ENCODE measurements at regions not wholly inside any gene's neighbourhood (a gene's known extent, or its start where the extent isn't known, plus 50 kb on each side); places are given as distances from the start of the nearest gene placed in this dataset.
"Not testable (repeated sequence)": the region's sequence is repeated elsewhere in the genome, so short reads cannot be mapped to it uniquely, and the experiment has no call there.

GRCh38 chr15:69876064-69876940 is 221.4 kb downstream of the TLE3 start:
- BruUV-seq (replicated peaks), result no TSS peak
- DNase-seq, result no peak
- Histone ChIP-seq H3K4me2 (no peak overlapping the region), H3K27ac (no peak overlapping the region), H3K9me2 (ENCODE audit: insufficient read depth) (no peaks in the 10 kb centered on the region), H3K79me2 (ENCODE audit: low read depth) (no peaks in the 10 kb centered on the region), H2AFZ (no peak overlapping the region), H4K20me1 (ENCODE audit: insufficient read depth) (no peaks in the 10 kb centered on the region), H3K4me3 (no peak overlapping the region), H3K9me3 (ENCODE audit: insufficient read depth, low read depth) (no peaks in the 10 kb centered on the region; the same call in 1 of the 2 replicates), H3F3A (ENCODE audit: insufficient read depth, low read depth) (no peaks in the 10 kb centered on the region), H3K27me3 (ENCODE audit: insufficient read depth, low read depth) (no peaks in the 10 kb centered on the region), H3K36me3 (ENCODE audit: low read depth) (no peaks in the 10 kb centered on the region), H3K4me1 (replicated peaks; ENCODE audit: insufficient read depth) (0 out of 2 replicates have a peak, but pooled peaks cover 4% of the 10 kb centered on the region)
- ChIA-PET POLR2A (ENCODE audit: unreplicated experiment) (no interaction called here), CTCF (no interaction called here)
- TF ChIP-seq, protein P1, sequence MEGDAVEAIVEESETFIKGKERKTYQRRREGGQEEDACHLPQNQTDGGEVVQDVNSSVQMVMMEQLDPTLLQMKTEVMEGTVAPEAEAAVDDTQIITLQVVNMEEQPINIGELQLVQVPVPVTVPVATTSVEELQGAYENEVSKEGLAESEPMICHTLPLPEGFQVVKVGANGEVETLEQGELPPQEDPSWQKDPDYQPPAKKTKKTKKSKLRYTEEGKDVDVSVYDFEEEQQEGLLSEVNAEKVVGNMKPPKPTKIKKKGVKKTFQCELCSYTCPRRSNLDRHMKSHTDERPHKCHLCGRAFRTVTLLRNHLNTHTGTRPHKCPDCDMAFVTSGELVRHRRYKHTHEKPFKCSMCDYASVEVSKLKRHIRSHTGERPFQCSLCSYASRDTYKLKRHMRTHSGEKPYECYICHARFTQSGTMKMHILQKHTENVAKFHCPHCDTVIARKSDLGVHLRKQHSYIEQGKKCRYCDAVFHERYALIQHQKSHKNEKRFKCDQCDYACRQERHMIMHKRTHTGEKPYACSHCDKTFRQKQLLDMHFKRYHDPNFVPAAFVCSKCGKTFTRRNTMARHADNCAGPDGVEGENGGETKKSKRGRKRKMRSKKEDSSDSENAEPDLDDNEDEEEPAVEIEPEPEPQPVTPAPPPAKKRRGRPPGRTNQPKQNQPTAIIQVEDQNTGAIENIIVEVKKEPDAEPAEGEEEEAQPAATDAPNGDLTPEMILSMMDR (conservative IDR thresholded peaks at IDR 0.05), result no peak
- TF ChIP-seq EZH2 (IDR thresholded peaks at IDR 0.05; ENCODE audit: low read depth), result no peak
- intact Hi-C loops (cut with micrococcal nuclease; ENCODE audit: unreplicated experiment), result no loop called here

GRCh38 chr15:69879963-69880362 is 217.8 kb downstream of the TLE3 start:
- DNase-seq; H3K27me3 ChIP-seq (ENCODE audit: insufficient read depth, low read depth); H3K4me1 ChIP-seq (replicated peaks; ENCODE audit: insufficient read depth); H3F3A ChIP-seq (ENCODE audit: insufficient read depth, low read depth); H3K9me3 ChIP-seq (ENCODE audit: insufficient read depth, low read depth); BruUV-seq (replicated peaks); POLR2A ChIA-PET (ENCODE audit: unreplicated experiment); H3K79me2 ChIP-seq (ENCODE audit: low read depth); H2AFZ ChIP-seq; intact Hi-C loops (cut with micrococcal nuclease; ENCODE audit: unreplicated experiment); H3K27ac ChIP-seq; H3K9me2 ChIP-seq (ENCODE audit: insufficient read depth); H3K4me2 ChIP-seq; H3K4me3 ChIP-seq; H4K20me1 ChIP-seq (ENCODE audit: insufficient read depth); H3K36me3 ChIP-seq (ENCODE audit: low read depth): not testable (repeated sequence)
- CTCF ChIA-PET, result interaction anchor here (0.6 to 1.1 kb wide), 2 partner anchors 128 to 417 kb away, joined by 3 to 4 read pairs; no protein-coding TSS in a partner anchor

DNA sequence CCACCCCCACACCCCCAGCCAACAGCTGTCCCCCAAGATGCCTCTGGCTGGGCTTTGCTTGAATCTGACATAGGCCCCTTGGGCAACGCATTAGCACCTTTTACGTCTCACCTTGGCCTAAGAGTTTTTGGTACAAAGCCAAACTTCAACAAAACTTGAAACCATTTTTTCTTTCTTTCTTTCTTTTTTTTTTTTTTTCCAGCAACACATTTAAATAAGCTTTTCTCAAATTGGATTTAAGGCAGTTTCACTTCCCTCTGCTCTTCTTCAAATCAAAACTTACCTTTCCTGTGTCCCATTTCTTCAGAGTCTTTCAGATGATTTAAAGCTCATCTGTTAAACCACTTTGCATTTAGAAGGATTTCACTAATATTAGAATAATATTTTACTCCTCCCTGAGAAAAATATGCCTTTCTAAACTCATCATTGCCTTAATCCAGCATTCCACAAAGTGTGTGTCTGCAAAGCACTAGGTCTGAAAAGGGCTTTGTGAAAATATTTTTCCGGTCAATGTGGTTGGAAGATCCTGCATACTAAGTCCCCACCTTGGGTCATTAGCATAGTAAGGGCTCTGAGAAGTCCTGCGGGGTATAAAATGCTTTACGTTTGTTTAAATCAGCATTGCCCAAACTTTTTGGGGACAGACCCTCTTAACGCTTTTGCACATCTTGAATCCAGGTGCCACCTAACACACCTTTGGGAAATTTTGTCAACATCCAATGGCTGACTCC is 217.0 kb downstream of the TLE3 start:
- intact Hi-C loops (cut with micrococcal nuclease; ENCODE audit: unreplicated experiment), result no loop called here
- no peak for DNase-seq
- no peak overlapping the region for H3K27ac ChIP-seq
- no peaks in the 10 kb centered on the region for H3K36me3 ChIP-seq (ENCODE audit: low read depth)
- H4K20me1 ChIP-seq (ENCODE audit: insufficient read depth), result no peaks in the 10 kb centered on the region
- 0 out of 2 replicates have a peak, but pooled peaks cover 8% of the 10 kb centered on the region for H3K4me1 ChIP-seq (replicated peaks; ENCODE audit: insufficient read depth)
- H3K9me3 ChIP-seq (ENCODE audit: insufficient read depth, low read depth), result no peaks in the 10 kb centered on the region
- no peak for TF ChIP-seq EZH2 (IDR thresholded peaks at IDR 0.05; ENCODE audit: low read depth)
- TF ChIP-seq, protein P1 (conservative IDR thresholded peaks at IDR 0.05), result no peak
- no peaks in the 10 kb centered on the region for H3K79me2 ChIP-seq (ENCODE audit: low read depth)
- H3K4me3 ChIP-seq, result no peak overlapping the region
- no peak overlapping the region for H2AFZ ChIP-seq
- no TSS peak for BruUV-seq (replicated peaks)
- no peaks in the 10 kb centered on the region for H3K9me2 ChIP-seq (ENCODE audit: insufficient read depth)
- H3K27me3 ChIP-seq (ENCODE audit: insufficient read depth, low read depth), result no peaks in the 10 kb centered on the region
- POLR2A ChIA-PET (ENCODE audit: unreplicated experiment), result interaction anchor here (0.6 kb wide), 1 partner anchor 14 kb away, joined by 4 read pairs; no protein-coding TSS in a partner anchor
- H3F3A ChIP-seq (ENCODE audit: insufficient read depth, low read depth), result no peaks in the 10 kb centered on the region
- H3K4me2 ChIP-seq, result no peak overlapping the region
- CTCF ChIA-PET, result interaction anchor here (0.6 to 1.1 kb wide), 3 partner anchors 129 to 418 kb away, joined by 3 to 18 read pairs (median 4); no protein-coding TSS in a partner anchor

Data from PC-9 (cell line).